Left ventricle myocardium superior (tissue), 1 donor: ENCODE measurements at regions not wholly inside any gene's neighbourhood (a gene's known extent, or its start where the extent isn't known, plus 50 kb on each side); places are given as distances from the start of the nearest gene placed in this dataset.

Source experiments
- ATAC-seq: fragments of 200-7000 bp; cut with Tn5 transposase; one replicate; pipeline ENCODE4 v1.9.1; 2020; ENCODE audit warnings: mild to moderate bottlenecking, moderate library complexity
- DNase-seq: peaks from one replicate; pipeline ENCODE4 v3.0.0-alpha.2; 2020
- intact Hi-C: fragments of 100-400 bp; cut with micrococcal nuclease; formaldehyde crosslinking; loops from one replicate; pipeline ENCODE4 v1.11.0; 2022
- donor health status: DM: no; HTN: yes; CAD: no; lungs with severe emphysema.

DNA sequence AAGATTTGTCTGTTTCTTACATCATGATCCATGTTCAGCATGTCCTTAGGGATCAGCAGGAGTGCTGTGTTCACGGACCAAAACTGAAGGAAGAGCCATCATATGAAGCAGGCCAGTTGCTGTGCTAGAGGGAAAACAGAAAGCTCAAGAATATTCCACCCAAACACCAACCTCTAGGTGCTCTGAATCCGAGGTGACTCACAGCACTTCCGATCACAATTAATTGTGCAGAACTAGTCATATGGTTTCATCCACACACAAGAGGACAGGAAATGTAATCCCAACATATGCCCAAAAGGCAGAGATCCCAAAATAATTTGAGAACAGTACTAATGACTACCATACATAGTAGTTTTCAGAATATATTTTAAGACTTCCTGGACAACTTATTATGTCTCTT is 257.9 kb upstream of the KCNH8 start:
- ATAC-seq (no peak), DNase-seq (no peak)
- intact Hi-C loops = no loop called here

- no peak for DNase-seq
- intact Hi-C loops = no loop called here
- ATAC-seq = no peak
Observed at GRCh38 chr3:18888819-18889218, 259.5 kb upstream of the KCNH8 start.

GRCh38 chr3:18888370-18888769 is 259.9 kb upstream of the KCNH8 start:
- intact Hi-C loops = no loop called here
- ATAC-seq = no peak
- no peak for DNase-seq

DNA sequence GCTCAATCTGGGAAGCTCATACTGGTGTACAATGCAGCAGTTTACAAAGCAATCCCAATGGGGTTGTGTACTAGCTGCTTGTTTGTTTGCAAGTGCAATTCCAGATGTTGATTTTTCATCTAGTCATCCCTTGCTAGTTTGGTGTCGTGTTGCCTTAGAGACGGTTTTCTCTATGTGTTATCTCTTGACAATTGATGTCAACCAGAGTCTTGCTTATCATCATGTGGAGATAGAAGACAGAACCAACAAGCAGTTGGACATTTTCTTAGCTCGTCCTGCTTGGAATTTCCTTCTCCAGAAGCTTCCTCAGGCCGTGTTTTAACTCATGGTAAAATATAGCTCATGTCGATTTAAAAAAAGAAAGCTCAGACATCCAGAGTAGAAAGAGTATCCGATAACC is 262.0 kb upstream of the KCNH8 start:
- ATAC-seq = no peak
- intact Hi-C loops = no loop called here

DNA sequence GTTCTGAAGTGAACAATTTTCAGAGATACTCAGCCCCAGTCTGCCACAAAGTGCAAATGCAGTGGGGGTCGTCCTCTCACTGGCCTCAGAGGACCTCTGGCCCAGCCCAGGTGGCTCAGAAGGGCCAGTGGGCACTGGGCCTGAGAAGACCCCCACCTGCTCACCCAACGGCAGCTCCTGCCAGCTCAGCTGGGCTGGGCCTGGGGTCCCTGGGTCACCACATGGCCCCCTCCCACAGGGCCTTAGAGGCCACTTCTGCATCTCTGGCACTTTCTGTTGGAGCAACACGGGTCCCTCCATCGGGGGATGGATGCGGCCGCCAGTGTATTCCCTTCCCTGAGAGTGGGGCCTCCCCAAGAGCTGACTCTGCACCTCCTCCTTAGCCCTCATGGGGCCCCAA is 262.7 kb upstream of the KCNH8 start:
- intact Hi-C loops = no loop called here
- DNase-seq (no peak), ATAC-seq (no peak)

More for the DNA sequence above, 262.0 kb upstream of the KCNH8 start:
- DNase-seq = no peak

DNA sequence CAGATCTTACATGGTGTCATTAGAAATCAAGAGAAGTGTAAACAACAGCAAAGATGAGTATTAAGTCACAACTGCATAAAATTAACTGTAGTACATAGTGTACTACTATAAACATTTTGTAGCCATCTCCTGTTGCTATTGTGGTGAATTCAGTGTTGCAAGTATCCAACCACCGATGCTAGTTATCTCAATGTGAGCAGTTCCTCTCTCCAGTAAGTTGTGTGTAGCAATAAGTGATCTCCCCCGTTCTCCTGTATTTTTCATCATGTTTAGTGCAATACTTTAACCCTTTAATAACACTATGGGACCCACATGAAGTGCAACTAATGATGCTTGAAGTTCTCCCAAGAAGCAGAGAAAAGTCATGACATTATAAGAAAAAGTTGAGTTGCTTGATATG is 264.7 kb upstream of the KCNH8 start:
- intact Hi-C loops = no loop called here
- DNase-seq = no peak
- ATAC-seq = no peak

GRCh38 chr3:18880691-18881090 is 267.6 kb upstream of the KCNH8 start:
- DNase-seq (no peak), ATAC-seq (no peak)
- intact Hi-C loops = no loop called here

- DNase-seq (no peak), ATAC-seq (no peak)
- intact Hi-C loops = no loop called here
Observed at GRCh38 chr3:18872466-18872865, 275.8 kb upstream of the KCNH8 start.

DNA sequence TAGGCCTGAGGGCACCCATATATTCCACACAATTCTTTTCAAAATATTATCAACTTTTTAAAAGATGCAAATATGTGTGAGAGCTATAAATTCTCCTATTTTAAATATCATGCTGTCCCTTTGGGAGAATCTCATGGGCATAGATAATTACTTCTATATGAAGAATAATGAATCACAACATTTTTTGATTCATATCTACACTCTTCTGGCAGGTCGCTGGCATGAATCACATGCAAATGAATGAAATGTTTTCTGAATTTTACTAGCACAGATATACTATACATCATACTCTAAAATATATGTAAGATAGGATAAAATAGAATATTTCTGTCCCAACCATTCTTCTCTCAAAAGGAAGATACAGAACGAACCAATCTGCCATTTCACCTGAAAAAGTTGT is 277.7 kb upstream of the KCNH8 start:
- intact Hi-C loops = no loop called here
- no peak for ATAC-seq
- no peak for DNase-seq

GRCh38 chr3:18870074-18870640 is 278.2 kb upstream of the KCNH8 start:
- intact Hi-C loops = no loop called here
- ATAC-seq (no peak), DNase-seq (no peak)

DNA sequence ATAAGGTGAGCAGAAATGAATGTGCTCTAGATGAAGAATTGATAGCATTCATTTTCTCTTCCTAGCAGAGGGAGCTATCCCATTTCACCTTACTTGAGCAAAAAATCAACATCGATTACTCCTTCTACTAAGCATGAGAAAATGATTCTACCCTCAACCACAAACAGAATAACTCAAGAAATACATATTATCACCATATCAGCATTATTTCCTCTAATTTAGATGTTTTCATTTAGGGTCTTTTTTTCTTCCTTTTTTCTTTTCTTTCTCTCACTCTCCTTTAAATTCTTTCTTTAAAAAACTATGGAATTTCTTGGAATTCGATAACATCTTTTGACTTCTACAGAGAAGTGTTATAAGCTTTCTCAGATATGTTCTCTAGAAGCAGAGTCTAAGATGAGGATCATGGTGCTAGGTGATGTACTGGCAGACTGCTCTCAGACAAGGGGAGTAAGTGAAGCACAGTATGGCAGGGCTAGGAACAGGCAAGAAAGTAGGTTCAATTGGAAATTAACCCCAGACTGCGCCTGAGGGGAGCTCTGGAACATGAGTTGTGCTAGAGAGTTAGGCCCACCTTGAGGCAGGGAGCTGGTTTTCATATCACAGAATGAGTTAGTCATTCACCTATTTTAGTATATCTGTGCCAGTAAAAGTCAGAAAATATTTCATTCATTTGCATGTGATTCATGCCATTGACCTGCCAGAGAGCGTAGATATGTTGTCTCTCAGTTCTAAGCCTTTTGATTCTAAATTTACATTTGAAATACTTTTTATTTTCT is 279.2 kb upstream of the KCNH8 start:
- ATAC-seq (no peak), DNase-seq (no peak)
- intact Hi-C loops = no loop called here

DNA sequence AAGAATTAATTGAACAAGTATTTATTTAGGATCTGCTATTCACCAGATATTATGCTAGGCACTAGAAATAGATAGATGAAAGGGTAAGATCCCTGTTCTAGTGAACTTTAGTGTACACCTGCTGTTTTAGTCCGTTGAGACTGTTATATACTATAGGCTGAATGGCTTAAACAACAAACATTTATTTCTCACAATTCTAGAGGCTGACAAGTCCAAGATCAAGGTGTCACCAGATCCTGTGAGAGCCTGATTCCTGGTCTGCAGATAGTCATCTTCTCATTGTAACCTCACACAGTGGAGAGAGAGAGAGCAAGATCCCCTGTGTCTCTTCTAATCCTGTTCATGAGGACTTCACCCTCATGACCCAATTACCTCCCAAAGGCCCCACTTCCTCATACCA is 281.4 kb upstream of the KCNH8 start:
- intact Hi-C loops = no loop called here
- DNase-seq (no peak), ATAC-seq (no peak)

DNA sequence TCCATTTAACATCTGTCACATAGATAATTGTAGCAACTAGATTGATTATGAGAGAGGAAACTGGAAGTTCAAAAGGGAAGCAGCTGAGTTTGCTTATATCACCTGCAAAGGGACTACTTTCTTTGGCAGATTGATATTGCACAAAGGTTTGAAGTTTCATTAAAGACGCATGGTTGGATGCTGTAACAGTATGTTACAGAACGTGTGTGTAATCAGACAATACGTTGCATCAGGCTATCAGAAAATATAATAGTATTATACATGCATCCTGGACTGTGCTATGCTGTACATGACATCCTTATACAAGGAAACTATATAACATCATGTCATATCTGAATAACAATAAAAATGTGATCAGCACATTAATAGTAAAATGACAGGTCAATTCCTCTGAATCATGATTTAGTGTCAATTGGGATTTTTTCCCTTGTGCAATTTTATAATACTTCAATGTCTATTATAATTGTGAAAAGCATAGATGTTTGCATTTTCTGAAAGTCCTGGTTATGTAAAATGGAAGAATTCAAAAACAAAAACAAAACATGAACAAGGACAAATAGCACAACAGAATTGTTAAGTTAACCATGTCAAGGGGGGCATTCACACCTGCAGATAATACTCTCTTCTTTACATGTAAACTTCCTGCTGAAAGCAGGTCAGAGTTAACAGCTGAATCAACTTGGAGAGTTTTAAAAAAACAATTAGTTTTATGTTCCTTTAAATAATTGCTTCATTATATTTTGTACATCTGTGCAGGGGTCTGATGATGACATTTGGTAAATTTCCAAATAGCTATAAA is 283.2 kb upstream of the KCNH8 start:
- intact Hi-C loops = no loop called here

GRCh38 chr3:18862077-18862476 is 286.2 kb upstream of the KCNH8 start:
- DNase-seq = no peak
- no peak for ATAC-seq
- intact Hi-C loops = no loop called here

More for the DNA sequence above, 283.2 kb upstream of the KCNH8 start:
- ATAC-seq (no peak), DNase-seq (no peak)

DNA sequence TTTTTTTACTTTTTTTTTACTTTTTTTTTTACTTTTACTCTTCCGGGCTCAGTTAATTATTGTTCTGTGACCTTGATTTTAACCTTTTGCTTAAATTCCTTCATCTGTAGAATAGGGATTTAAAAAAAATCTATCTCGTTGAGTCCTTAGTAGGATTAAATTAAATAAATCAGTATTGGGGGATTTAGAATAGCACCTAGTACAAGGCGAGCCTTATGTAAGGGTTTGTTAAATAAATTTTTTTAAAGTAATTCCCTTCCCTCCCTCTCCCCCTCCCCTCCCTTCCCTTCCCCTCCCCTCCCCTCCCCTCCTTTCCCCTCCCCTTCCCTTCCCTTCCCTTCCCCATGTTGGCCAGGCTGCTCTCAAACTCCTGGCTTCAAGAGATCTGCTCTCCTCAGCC is 287.2 kb upstream of the KCNH8 start:
- intact Hi-C loops = no loop called here
- DNase-seq (no peak), ATAC-seq (no peak)

DNA sequence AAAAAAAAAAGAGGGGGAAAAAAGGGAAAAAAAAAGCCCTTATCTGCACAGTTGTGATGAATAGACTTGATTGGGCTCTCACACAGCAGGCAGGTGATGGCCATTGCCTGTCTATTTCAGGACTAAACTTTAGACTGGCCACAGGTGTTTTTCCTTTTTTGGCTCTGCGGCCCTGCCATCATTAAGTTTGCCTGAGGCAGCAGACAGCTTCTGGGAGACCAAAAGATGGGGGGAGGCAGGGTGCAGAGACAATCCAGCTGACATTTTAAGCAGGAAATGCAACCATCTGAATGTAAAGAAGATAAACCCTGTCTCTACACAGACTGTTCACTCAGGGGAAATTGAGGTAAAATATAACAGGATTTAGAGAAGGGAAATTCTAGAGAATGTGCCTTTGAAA is 295.0 kb upstream of the KCNH8 start:
- ATAC-seq = no peak
- intact Hi-C loops = no loop called here
- DNase-seq = no peak

DNA sequence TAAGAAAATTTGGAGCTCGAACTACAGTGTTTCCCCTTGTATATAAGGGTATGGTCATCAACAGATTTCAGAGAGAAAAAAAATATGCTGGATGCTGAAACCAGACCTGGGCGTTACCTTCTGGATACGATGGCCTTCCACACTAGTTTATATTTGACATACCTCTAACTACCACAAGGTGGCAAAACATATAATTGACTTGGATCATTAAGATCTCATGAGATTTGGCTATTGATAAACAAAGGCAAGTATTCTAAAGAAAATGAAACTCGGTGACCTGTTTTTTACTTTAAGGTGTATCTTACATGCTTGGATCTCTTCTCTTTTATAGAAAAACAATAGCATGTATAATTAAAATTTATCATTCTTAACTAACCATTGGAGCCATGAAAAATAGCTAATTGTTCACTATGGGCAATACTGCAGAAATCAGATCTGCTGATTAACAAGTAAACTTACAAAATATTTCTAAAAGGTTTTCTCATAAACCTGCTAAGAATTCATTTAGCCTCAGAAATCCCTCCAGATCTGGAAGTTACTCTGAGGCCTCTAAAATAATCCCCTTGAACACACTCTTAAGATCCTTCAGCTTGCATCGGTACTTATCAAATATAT is 300.6 kb upstream of the KCNH8 start:
- no peak for ATAC-seq
- intact Hi-C loops = no loop called here
- DNase-seq = no peak

GRCh38 chr3:18843983-18844382 is 304.3 kb upstream of the KCNH8 start:
- DNase-seq = no peak
- intact Hi-C loops = no loop called here
- no peak for ATAC-seq

- no peak for DNase-seq
- intact Hi-C loops = no loop called here
- ATAC-seq = no peak
Observed at GRCh38 chr3:18843188-18843587, 305.1 kb upstream of the KCNH8 start.
